ENCODE measurements at regions not wholly inside any gene's neighbourhood (a gene's known extent, or its start where the extent isn't known, plus 50 kb on each side); places are given as distances from the start of the nearest gene placed in this dataset.

- Histone ChIP-seq H3K9me3 (no peaks in the 10 kb centered on the region), H3K27ac (no peak overlapping the region), H3K4me1 (no peaks in the 10 kb centered on the region), H3K4me3 (no peak overlapping the region), H3K36me3 (no peaks in the 10 kb centered on the region), H3K27me3 (no peaks in the 10 kb centered on the region)
- no peak for TF ChIP-seq POLR2A (IDR thresholded peaks at IDR 0.05)
- TF ChIP-seq, protein P1, sequence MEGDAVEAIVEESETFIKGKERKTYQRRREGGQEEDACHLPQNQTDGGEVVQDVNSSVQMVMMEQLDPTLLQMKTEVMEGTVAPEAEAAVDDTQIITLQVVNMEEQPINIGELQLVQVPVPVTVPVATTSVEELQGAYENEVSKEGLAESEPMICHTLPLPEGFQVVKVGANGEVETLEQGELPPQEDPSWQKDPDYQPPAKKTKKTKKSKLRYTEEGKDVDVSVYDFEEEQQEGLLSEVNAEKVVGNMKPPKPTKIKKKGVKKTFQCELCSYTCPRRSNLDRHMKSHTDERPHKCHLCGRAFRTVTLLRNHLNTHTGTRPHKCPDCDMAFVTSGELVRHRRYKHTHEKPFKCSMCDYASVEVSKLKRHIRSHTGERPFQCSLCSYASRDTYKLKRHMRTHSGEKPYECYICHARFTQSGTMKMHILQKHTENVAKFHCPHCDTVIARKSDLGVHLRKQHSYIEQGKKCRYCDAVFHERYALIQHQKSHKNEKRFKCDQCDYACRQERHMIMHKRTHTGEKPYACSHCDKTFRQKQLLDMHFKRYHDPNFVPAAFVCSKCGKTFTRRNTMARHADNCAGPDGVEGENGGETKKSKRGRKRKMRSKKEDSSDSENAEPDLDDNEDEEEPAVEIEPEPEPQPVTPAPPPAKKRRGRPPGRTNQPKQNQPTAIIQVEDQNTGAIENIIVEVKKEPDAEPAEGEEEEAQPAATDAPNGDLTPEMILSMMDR (IDR thresholded peaks at IDR 0.05) = no peak
- ATAC-seq = no peak
- intact Hi-C loops (cut with DNase I) = no loop called here
- DNase-seq = no peak
- WGBS (ENCODE audit: insufficient coverage, low coverage, low lambda C conversion rate, missing lambda C conversion rate) = 30% methylated on average over 3 of the region's 3 CpGs
Measured at GRCh38 chr2:215210082-215210481, 71.7 kb upstream of the ABCA12 start.

GRCh38 chr2:215207791-215208367 is 69.5 kb upstream of the ABCA12 start:
- Histone ChIP-seq H3K27me3 (no peaks in the 10 kb centered on the region), H3K4me3 (no peak overlapping the region), H3K27ac (no peak overlapping the region), H3K36me3 (no peaks in the 10 kb centered on the region), H3K9me3 (no peaks in the 10 kb centered on the region), H3K4me1 (no peaks in the 10 kb centered on the region)
- WGBS (ENCODE audit: insufficient coverage, low coverage, low lambda C conversion rate, missing lambda C conversion rate) = no CpG with 5 or more reads among the region's 27 CpGs
- DNase-seq (no peak), ATAC-seq (peak in 1 of 4 donors; percentile 28)
- TF ChIP-seq, protein P1 (IDR thresholded peaks at IDR 0.05) = no peak
- no peak for TF ChIP-seq POLR2A (IDR thresholded peaks at IDR 0.05)
- intact Hi-C loops (cut with DNase I) = no loop called here

DNA sequence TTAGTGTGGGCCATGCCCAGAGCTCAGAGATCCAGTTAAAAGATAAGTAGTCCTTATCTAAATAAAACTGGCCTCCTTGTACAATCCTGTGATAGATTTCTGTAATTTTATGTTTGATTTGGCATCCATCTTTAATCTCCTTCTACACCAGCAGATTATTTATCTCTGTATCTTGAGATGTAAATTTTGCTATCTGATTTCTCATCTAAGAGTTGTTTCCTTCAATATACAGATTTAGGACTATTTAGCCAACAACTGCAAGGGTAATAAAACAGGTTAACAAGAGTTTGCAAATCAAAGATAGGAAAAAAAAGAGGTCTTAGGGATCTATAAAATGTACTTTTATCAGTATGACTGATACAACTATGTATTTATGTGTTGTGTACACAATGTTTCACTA is 68.6 kb upstream of the ABCA12 start:
- H3K27me3 ChIP-seq = no peaks in the 10 kb centered on the region
- H3K9me3 ChIP-seq = no peaks in the 10 kb centered on the region
- DNase-seq (no peak), ATAC-seq (no peak)
- H3K4me1 ChIP-seq = no peaks in the 10 kb centered on the region
- H3K4me3 ChIP-seq = no peak overlapping the region
- intact Hi-C loops (cut with DNase I) = no loop called here
- H3K27ac ChIP-seq = no peak overlapping the region
- TF ChIP-seq, protein P1 (IDR thresholded peaks at IDR 0.05) = no peak
- no peak for TF ChIP-seq POLR2A (IDR thresholded peaks at IDR 0.05)
- no peaks in the 10 kb centered on the region for H3K36me3 ChIP-seq

DNA sequence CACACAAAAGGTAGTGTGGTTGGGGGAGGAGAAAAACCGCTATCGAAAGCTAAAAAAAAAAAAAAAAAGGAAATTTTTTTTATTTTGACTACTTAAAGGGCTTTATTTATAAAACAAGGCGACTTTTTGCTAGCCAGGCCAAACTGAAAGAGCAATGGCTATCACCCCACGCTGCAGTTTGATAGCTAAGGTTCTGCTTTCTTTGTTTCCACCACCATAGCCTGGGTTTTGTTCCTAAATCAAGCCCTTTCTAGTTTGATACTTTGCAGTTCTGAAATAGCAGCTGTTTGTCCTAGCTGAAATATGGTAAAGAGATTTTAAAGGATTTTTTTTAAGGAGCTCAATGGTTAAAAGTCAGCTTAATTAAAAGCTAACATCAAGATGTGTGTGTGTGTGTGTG is 67.4 kb upstream of the ABCA12 start:
- no peak for DNase-seq
- TF ChIP-seq POLR2A (IDR thresholded peaks at IDR 0.05) = no peak
- TF ChIP-seq, protein P1 (IDR thresholded peaks at IDR 0.05) = no peak
- WGBS (ENCODE audit: insufficient coverage, low coverage, low lambda C conversion rate, missing lambda C conversion rate) = 65% methylated on average over 4 of the region's 4 CpGs
- Histone ChIP-seq H3K9me3 (no peaks in the 10 kb centered on the region), H3K36me3 (no peaks in the 10 kb centered on the region), H3K4me3 (no peak overlapping the region), H3K4me1 (no peaks in the 10 kb centered on the region), H3K27me3 (no peaks in the 10 kb centered on the region), H3K27ac (no peak overlapping the region)
- no peak for ATAC-seq
- intact Hi-C loops (cut with DNase I) = no loop called here

DNA sequence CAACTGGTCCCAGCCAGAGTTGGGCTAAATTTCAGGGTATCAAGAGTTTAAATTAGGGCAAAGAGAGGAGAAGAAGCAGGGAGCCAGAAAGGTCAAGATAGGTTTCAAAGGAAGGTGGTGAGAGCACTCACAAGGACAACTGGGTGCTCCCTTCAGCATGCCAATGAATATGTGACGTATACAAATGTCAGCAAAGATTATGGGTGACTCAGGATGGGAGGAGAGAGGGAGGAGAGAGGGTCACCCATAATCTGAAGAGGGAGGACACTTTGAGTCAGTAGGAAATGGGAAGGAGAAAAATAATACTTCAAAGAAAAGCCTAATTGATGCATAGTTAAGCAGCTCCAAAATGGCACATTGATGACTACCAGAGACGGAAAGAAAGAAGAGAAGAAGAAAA is 53.1 kb upstream of the ABCA12 start:
- Histone ChIP-seq H3K36me3 (no peaks in the 10 kb centered on the region), H3K27ac (no peak overlapping the region), H3K27me3 (no peaks in the 10 kb centered on the region), H3K9me3 (no peaks in the 10 kb centered on the region), H3K4me1 (no peaks in the 10 kb centered on the region), H3K4me3 (no peak overlapping the region)
- TF ChIP-seq POLR2A (IDR thresholded peaks at IDR 0.05) = no peak
- TF ChIP-seq, protein P1 (IDR thresholded peaks at IDR 0.05) = no peak
- no peak for ATAC-seq
- DNase-seq = no peak
- 43% methylated on average over 2 of the region's 2 CpGs for whole genome bisulfite sequencing (ENCODE audit: insufficient coverage, low coverage, low lambda C conversion rate, missing lambda C conversion rate)
- intact Hi-C loops (cut with DNase I) = no loop called here
